SK-N-SH treated with all-trans-retinoic acid at 6 μM for 48 hours (cell line): ENCODE measurements at regions not wholly inside any gene's neighbourhood (a gene's known extent, or its start where the extent isn't known, plus 50 kb on each side); places are given as distances from the start of the nearest gene placed in this dataset.

Experiments
- CSDC2 ChIP-seq: fragments of 250-450 bp; sonication (Bioruptor Pico); IDR thresholded peaks from 2 replicates; pipeline ENCODE4 v1.5.0; 2020; ENCODE audit warnings: mild to moderate bottlenecking, moderate library complexity
- ESRRG ChIP-seq: fragments of 250-450 bp; sonication (Bioruptor Pico); IDR thresholded peaks from 2 replicates; pipeline ENCODE4 v1.6.1; 2021; ENCODE audit warnings: mild to moderate bottlenecking
- GLIS3 ChIP-seq: fragments of 250-450 bp; sonication (Bioruptor Pico); IDR thresholded peaks from 2 replicates; pipeline ENCODE4 v1.5.0; 2020; ENCODE audit warnings: mild to moderate bottlenecking, moderate library complexity
- OSR1 ChIP-seq: fragments of 250-450 bp; sonication (Bioruptor Pico); IDR thresholded peaks from 2 replicates; pipeline ENCODE4 v1.8.0; 2022; ENCODE audit warnings: moderate library complexity, mild to moderate bottlenecking, inconsistent platforms
- RARB ChIP-seq: fragments of 250-450 bp; sonication (Bioruptor Pico); IDR thresholded peaks from 2 replicates; pipeline ENCODE4 v1.8.0; 2021; ENCODE audit warnings: mild to moderate bottlenecking, moderate library complexity
- SNAI2 ChIP-seq: fragments of 250-450 bp; sonication (Bioruptor Pico); IDR thresholded peaks from 2 replicates; pipeline ENCODE4 v1.5.0; 2020; ENCODE audit warnings: mild to moderate bottlenecking, moderate library complexity
- TCF4 ChIP-seq: fragments of 250-450 bp; sonication (Bioruptor Pico); IDR thresholded peaks from 2 replicates; pipeline ENCODE4 v1.8.0; 2021; ENCODE audit warnings: mild to moderate bottlenecking, moderate library complexity, borderline replicate concordance
- ZC3H10 ChIP-seq: fragments of 250-450 bp; sonication (Bioruptor Pico); IDR thresholded peaks from 2 replicates; pipeline ENCODE4 v1.5.1; 2021; ENCODE audit warnings: mild to moderate bottlenecking, moderate library complexity
- ZFP3 ChIP-seq: fragments of 250-450 bp; sonication (Bioruptor Pico); IDR thresholded peaks from 2 replicates; pipeline ENCODE4 v1.5.0; 2020; ENCODE audit warnings: mild to moderate bottlenecking, moderate library complexity
- ZNF70 ChIP-seq: fragments of 450-650 bp; formaldehyde crosslinking; IDR thresholded peaks from 2 replicates; pipeline ENCODE4 v1.5.0; 2020; ENCODE audit warnings: mild to moderate bottlenecking, moderate library complexity
- ZNF8 ChIP-seq: fragments of 450-650 bp; formaldehyde crosslinking; IDR thresholded peaks from 2 replicates; pipeline ENCODE4 v1.5.0; 2020; ENCODE audit warnings: mild to moderate bottlenecking, moderate library complexity
- TF ChIP-seq, protein P1 (sequence below): fragments of 250-450 bp; sonication (Bioruptor Pico); IDR thresholded peaks from 2 replicates; pipeline ENCODE4 v1.5.1; 2020; ENCODE audit warnings: low read depth, mild to moderate bottlenecking, moderate library complexity
- TF ChIP-seq, protein P2 (sequence below): fragments of 250-450 bp; sonication (Bioruptor Pico); IDR thresholded peaks from 2 replicates; pipeline ENCODE4 v1.8.0; 2020; ENCODE audit warnings: mild to moderate bottlenecking, moderate library complexity, borderline replicate concordance
- TF ChIP-seq, protein P3 (sequence below): fragments of 250-450 bp; sonication (Bioruptor Pico); IDR thresholded peaks from 2 replicates; pipeline ENCODE4 v1.5.1; 2021; ENCODE audit warnings: mild to moderate bottlenecking, moderate library complexity

DNA sequence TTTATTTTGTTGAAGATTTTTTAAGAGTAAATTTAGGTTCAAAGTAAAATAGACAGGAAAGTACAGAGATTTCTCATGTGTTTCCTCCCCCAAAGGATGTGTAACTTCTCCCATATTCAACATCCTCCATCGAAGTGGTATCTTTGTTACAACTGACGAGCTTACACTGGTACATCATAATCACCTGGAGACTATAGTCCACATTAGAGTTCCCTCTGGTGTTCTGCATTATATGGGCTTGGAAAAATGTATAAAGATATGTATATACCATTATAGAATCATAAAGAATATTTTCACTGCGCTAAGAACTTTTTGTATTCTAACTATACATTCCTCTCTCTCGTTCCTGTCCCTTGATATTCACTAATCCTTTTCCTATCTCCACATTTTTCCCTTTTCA is 203.7 kb downstream of the AMY1C start:
- TF ChIP-seq ZC3H10 (CRISPR knock-in tag) (no peak), ZFP3 (no peak), SNAI2 (no peak), OSR1 (no peak), TCF4 (CRISPR knock-in tag) (no peak), GLIS3 (CRISPR knock-in tag) (no peak), CSDC2 (CRISPR knock-in tag) (no peak), ZNF8 (CRISPR knock-in tag) (no peak), ESRRG (no peak), RARB (no peak), ZNF70 (CRISPR knock-in tag) (no peak)
- TF ChIP-seq, protein P1, sequence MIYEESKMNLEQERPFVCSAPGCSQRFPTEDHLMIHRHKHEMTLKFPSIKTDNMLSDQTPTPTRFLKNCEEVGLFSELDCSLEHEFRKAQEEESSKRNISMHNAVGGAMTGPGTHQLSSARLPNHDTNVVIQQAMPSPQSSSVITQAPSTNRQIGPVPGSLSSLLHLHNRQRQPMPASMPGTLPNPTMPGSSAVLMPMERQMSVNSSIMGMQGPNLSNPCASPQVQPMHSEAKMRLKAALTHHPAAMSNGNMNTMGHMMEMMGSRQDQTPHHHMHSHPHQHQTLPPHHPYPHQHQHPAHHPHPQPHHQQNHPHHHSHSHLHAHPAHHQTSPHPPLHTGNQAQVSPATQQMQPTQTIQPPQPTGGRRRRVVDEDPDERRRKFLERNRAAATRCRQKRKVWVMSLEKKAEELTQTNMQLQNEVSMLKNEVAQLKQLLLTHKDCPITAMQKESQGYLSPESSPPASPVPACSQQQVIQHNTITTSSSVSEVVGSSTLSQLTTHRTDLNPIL (CRISPR knock-in tag): no peak
- TF ChIP-seq, protein P2, sequence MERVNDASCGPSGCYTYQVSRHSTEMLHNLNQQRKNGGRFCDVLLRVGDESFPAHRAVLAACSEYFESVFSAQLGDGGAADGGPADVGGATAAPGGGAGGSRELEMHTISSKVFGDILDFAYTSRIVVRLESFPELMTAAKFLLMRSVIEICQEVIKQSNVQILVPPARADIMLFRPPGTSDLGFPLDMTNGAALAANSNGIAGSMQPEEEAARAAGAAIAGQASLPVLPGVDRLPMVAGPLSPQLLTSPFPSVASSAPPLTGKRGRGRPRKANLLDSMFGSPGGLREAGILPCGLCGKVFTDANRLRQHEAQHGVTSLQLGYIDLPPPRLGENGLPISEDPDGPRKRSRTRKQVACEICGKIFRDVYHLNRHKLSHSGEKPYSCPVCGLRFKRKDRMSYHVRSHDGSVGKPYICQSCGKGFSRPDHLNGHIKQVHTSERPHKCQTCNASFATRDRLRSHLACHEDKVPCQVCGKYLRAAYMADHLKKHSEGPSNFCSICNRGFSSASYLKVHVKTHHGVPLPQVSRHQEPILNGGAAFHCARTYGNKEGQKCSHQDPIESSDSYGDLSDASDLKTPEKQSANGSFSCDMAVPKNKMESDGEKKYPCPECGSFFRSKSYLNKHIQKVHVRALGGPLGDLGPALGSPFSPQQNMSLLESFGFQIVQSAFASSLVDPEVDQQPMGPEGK (CRISPR knock-in tag): no peak
- TF ChIP-seq, protein P3, sequence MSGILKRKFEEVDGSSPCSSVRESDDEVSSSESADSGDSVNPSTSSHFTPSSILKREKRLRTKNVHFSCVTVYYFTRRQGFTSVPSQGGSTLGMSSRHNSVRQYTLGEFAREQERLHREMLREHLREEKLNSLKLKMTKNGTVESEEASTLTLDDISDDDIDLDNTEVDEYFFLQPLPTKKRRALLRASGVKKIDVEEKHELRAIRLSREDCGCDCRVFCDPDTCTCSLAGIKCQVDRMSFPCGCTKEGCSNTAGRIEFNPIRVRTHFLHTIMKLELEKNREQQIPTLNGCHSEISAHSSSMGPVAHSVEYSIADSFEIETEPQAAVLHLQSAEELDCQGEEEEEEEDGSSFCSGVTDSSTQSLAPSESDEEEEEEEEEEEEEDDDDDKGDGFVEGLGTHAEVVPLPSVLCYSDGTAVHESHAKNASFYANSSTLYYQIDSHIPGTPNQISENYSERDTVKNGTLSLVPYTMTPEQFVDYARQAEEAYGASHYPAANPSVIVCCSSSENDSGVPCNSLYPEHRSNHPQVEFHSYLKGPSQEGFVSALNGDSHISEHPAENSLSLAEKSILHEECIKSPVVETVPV (CRISPR knock-in tag): no peak
